ENCODE measurements at regions not wholly inside any gene's neighbourhood (a gene's known extent, or its start where the extent isn't known, plus 50 kb on each side); places are given as distances from the start of the nearest gene placed in this dataset.
"Not testable (repeated sequence)": the region's sequence is repeated elsewhere in the genome, so short reads cannot be mapped to it uniquely, and the experiment has no call there.

- ATAC-seq, result no peak
- Histone ChIP-seq H3K27me3 (ENCODE audit: control insufficient read depth, insufficient read depth) (no peaks in the 10 kb centered on the region), H3K4me1 (ENCODE audit: control insufficient read depth, insufficient read depth, low read length) (peaks cover under 1% of the 10 kb centered on the region), H3K9me3 (ENCODE audit: control insufficient read depth, low read length) (no peaks in the 10 kb centered on the region), H3K27ac (ENCODE audit: low read length) (no peak overlapping the region), H3K4me3 (ENCODE audit: low read length) (no peak overlapping the region)
- intact Hi-C loops (cut with DNase I), result no loop called here
- 86% methylated on average over 9 of the region's 9 CpGs for WGBS
- no peak for DNase-seq
These were observed 74.4 kb upstream of the KIF2A start for GRCh38 chr5:62231576-62231975.

- intact Hi-C loops (cut with DNase I); H3K4me3 ChIP-seq (ENCODE audit: low read length); H3K4me1 ChIP-seq (ENCODE audit: control insufficient read depth, insufficient read depth, low read length); DNase-seq; ATAC-seq; H3K9me3 ChIP-seq (ENCODE audit: control insufficient read depth, low read length); H3K27me3 ChIP-seq (ENCODE audit: control insufficient read depth, insufficient read depth); H3K27ac ChIP-seq (ENCODE audit: low read length): not testable (repeated sequence)
- WGBS, result 65% methylated on average over 1 of the region's 1 CpG
These were observed 73.8 kb upstream of the KIF2A start for GRCh38 chr5:62232218-62232617.

GRCh38 chr5:62233083-62234046 is 72.6 kb upstream of the KIF2A start:
- H3K27me3 ChIP-seq (ENCODE audit: control insufficient read depth, insufficient read depth); H3K9me3 ChIP-seq (ENCODE audit: control insufficient read depth, low read length); DNase-seq; intact Hi-C loops (cut with DNase I); H3K27ac ChIP-seq (ENCODE audit: low read length); H3K4me1 ChIP-seq (ENCODE audit: control insufficient read depth, insufficient read depth, low read length); H3K4me3 ChIP-seq (ENCODE audit: low read length): not testable (repeated sequence)
- 69% methylated on average over 6 of the region's 6 CpGs for WGBS
- peak in 1 of 2 donors; percentile 57 for ATAC-seq

- DNase-seq; H3K4me1 ChIP-seq (ENCODE audit: control insufficient read depth, insufficient read depth, low read length); H3K27me3 ChIP-seq (ENCODE audit: control insufficient read depth, insufficient read depth); H3K4me3 ChIP-seq (ENCODE audit: low read length); H3K9me3 ChIP-seq (ENCODE audit: control insufficient read depth, low read length); H3K27ac ChIP-seq (ENCODE audit: low read length); intact Hi-C loops (cut with DNase I); ATAC-seq: not testable (repeated sequence)
- 63% methylated on average over 7 of the region's 7 CpGs for WGBS
These were observed 69.4 kb upstream of the KIF2A start for GRCh38 chr5:62236593-62236992.

GRCh38 chr5:62237944-62238343 is 68.1 kb upstream of the KIF2A start:
- DNase-seq; H3K27ac ChIP-seq (ENCODE audit: low read length); H3K4me1 ChIP-seq (ENCODE audit: control insufficient read depth, insufficient read depth, low read length); H3K9me3 ChIP-seq (ENCODE audit: control insufficient read depth, low read length); intact Hi-C loops (cut with DNase I); H3K4me3 ChIP-seq (ENCODE audit: low read length); H3K27me3 ChIP-seq (ENCODE audit: control insufficient read depth, insufficient read depth); ATAC-seq: not testable (repeated sequence)
- 94% methylated on average over 2 of the region's 2 CpGs for WGBS

GRCh38 chr5:62238584-62238983 is 67.4 kb upstream of the KIF2A start:
- DNase-seq; H3K9me3 ChIP-seq (ENCODE audit: control insufficient read depth, low read length); H3K4me1 ChIP-seq (ENCODE audit: control insufficient read depth, insufficient read depth, low read length); H3K27ac ChIP-seq (ENCODE audit: low read length); H3K4me3 ChIP-seq (ENCODE audit: low read length); intact Hi-C loops (cut with DNase I); ATAC-seq; H3K27me3 ChIP-seq (ENCODE audit: control insufficient read depth, insufficient read depth): not testable (repeated sequence)
- WGBS, result 84% methylated on average over 3 of the region's 3 CpGs

GRCh38 chr5:62240494-62240893 is 65.5 kb upstream of the KIF2A start:
- H3K27me3 ChIP-seq (ENCODE audit: control insufficient read depth, insufficient read depth); H3K9me3 ChIP-seq (ENCODE audit: control insufficient read depth, low read length); ATAC-seq; H3K4me1 ChIP-seq (ENCODE audit: control insufficient read depth, insufficient read depth, low read length); H3K4me3 ChIP-seq (ENCODE audit: low read length); DNase-seq; intact Hi-C loops (cut with DNase I); H3K27ac ChIP-seq (ENCODE audit: low read length): not testable (repeated sequence)
- WGBS, result 84% methylated on average over 3 of the region's 3 CpGs

GRCh38 chr5:62242000-62242399 is 64.0 kb upstream of the KIF2A start:
- intact Hi-C loops (cut with DNase I); H3K4me1 ChIP-seq (ENCODE audit: control insufficient read depth, insufficient read depth, low read length); DNase-seq; ATAC-seq; H3K27me3 ChIP-seq (ENCODE audit: control insufficient read depth, insufficient read depth); H3K9me3 ChIP-seq (ENCODE audit: control insufficient read depth, low read length); H3K27ac ChIP-seq (ENCODE audit: low read length); H3K4me3 ChIP-seq (ENCODE audit: low read length): not testable (repeated sequence)
- WGBS, result 77% methylated on average over 5 of the region's 5 CpGs

GRCh38 chr5:62243046-62243445 is 63.0 kb upstream of the KIF2A start:
- H3K9me3 ChIP-seq (ENCODE audit: control insufficient read depth, low read length); H3K4me1 ChIP-seq (ENCODE audit: control insufficient read depth, insufficient read depth, low read length); DNase-seq; H3K27ac ChIP-seq (ENCODE audit: low read length); intact Hi-C loops (cut with DNase I); H3K27me3 ChIP-seq (ENCODE audit: control insufficient read depth, insufficient read depth); ATAC-seq; H3K4me3 ChIP-seq (ENCODE audit: low read length): not testable (repeated sequence)
- 92% methylated on average over 2 of the region's 2 CpGs for WGBS

- DNase-seq; H3K27me3 ChIP-seq (ENCODE audit: control insufficient read depth, insufficient read depth); intact Hi-C loops (cut with DNase I); H3K27ac ChIP-seq (ENCODE audit: low read length); H3K4me1 ChIP-seq (ENCODE audit: control insufficient read depth, insufficient read depth, low read length); ATAC-seq; H3K4me3 ChIP-seq (ENCODE audit: low read length); H3K9me3 ChIP-seq (ENCODE audit: control insufficient read depth, low read length): not testable (repeated sequence)
- 95% methylated on average over 6 of the region's 6 CpGs for WGBS
These were observed 57.8 kb upstream of the KIF2A start for GRCh38 chr5:62248192-62248591.

GRCh38 chr5:62250085-62250484 is 55.9 kb upstream of the KIF2A start:
- H3K27me3 ChIP-seq (ENCODE audit: control insufficient read depth, insufficient read depth); H3K4me1 ChIP-seq (ENCODE audit: control insufficient read depth, insufficient read depth, low read length); H3K9me3 ChIP-seq (ENCODE audit: control insufficient read depth, low read length); H3K27ac ChIP-seq (ENCODE audit: low read length); H3K4me3 ChIP-seq (ENCODE audit: low read length); intact Hi-C loops (cut with DNase I); DNase-seq; ATAC-seq: not testable (repeated sequence)
- WGBS, result 75% methylated on average over 3 of the region's 3 CpGs

Data from right cardiac atrium (tissue), 5 donors.